ENCODE measurements at regions not wholly inside any gene's neighbourhood (a gene's known extent, or its start where the extent isn't known, plus 50 kb on each side); places are given as distances from the start of the nearest gene placed in this dataset.
"Not testable (repeated sequence)": the region's sequence is repeated elsewhere in the genome, so short reads cannot be mapped to it uniquely, and the experiment has no call there.

DNA sequence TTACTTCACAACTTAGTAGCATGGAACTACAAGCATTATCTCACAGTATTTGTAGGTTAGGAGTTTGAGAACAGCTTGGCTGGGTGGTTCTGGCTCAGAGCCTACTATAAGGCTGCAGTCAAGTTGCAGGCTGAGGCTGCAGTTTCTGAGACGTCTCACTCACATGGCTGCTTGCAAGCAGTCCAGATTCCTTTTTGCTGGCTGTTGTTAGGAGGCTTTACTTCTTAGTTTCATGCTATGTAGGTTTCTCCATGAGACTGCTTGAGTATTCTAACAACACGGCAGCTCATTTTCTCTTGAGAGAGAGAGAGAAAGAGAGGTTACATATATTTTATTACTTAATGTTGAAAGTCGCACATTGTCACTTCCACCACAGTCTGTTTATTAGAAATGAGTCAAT lies 1073.9 kb downstream of the NXPH1 start:
- DNase-seq (ENCODE audit: low read depth): no peak
- TF ChIP-seq, protein P1, sequence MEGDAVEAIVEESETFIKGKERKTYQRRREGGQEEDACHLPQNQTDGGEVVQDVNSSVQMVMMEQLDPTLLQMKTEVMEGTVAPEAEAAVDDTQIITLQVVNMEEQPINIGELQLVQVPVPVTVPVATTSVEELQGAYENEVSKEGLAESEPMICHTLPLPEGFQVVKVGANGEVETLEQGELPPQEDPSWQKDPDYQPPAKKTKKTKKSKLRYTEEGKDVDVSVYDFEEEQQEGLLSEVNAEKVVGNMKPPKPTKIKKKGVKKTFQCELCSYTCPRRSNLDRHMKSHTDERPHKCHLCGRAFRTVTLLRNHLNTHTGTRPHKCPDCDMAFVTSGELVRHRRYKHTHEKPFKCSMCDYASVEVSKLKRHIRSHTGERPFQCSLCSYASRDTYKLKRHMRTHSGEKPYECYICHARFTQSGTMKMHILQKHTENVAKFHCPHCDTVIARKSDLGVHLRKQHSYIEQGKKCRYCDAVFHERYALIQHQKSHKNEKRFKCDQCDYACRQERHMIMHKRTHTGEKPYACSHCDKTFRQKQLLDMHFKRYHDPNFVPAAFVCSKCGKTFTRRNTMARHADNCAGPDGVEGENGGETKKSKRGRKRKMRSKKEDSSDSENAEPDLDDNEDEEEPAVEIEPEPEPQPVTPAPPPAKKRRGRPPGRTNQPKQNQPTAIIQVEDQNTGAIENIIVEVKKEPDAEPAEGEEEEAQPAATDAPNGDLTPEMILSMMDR (IDR thresholded peaks at IDR 0.05; ENCODE audit: control insufficient read depth, insufficient read depth, low read depth, low read length, missing control alignments): no peak
- no peak overlapping the region for H3K4me3 ChIP-seq (ENCODE audit: control insufficient read depth, low read depth, low read length)

DNA sequence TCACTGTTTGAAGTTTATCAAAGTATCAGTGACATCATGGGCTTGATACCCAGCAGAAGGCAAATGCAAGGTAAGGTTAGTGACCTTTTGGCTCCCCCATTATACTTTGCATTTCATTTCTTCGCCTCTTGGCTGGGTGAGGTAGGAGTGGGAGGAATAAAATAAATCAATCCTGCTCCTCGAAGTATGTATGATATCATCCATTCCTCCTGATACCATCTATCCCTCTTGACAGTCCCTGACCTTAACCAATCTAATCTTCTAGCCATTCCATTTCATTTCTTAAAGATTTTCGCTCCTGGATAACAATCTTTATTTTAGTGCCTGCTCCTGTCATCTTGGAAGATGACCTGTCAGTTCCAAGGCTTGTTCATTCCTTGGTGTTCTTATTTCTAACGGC lies 1083.3 kb downstream of the NXPH1 start:
- no peak for DNase-seq (ENCODE audit: low read depth)
- no peak overlapping the region for H3K4me3 ChIP-seq (ENCODE audit: control insufficient read depth, low read depth, low read length)
- TF ChIP-seq, protein P1 (IDR thresholded peaks at IDR 0.05; ENCODE audit: control insufficient read depth, insufficient read depth, low read depth, low read length, missing control alignments): no peak

DNA sequence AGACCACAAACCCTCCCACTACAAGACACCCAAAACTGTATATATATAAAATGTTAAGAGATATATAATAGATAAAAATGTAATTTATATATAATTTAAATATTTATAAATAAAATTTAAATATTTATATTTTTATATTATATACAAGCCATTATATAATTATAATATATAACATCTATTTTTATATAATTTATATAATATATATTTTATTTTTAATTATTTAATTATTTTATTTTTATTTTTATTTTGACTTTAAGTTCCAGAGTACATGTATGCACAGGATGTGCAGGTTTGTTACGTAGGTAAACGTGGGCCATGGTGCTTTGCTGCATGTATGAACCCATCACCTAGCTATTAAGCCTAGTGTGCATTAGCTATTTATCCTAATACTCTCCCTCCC lies 1090.2 kb downstream of the NXPH1 start:
- TF ChIP-seq, protein P1 (IDR thresholded peaks at IDR 0.05; ENCODE audit: control insufficient read depth, insufficient read depth, low read depth, low read length, missing control alignments): no peak

DNA sequence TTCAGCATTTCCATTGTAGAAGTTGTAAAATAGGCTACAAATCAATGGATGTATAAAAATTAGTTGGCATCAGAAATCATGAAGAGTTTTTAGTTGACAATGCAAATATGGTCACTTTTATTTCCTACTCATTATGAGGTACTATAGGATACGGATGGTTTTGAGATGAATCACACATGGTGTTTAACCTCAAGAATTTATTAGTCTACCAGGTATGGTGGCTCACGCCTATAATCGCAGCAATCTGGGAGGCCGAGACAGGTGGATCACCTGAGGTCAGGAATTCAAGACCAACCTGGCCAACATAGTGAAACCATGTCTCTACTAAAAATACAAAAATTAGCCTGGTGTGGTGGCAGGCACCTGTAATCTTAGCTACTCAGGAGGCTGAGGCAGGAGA lies 1119.0 kb downstream of the NXPH1 start:
- not testable (repeated sequence) for DNase-seq (ENCODE audit: low read depth); H3K4me3 ChIP-seq (ENCODE audit: control insufficient read depth, low read depth, low read length)

More for the DNA sequence above, 1090.2 kb downstream of the NXPH1 start:
- no peak overlapping the region for H3K4me3 ChIP-seq (ENCODE audit: control insufficient read depth, low read depth, low read length)
- DNase-seq (ENCODE audit: low read depth): no peak

- H3K4me3 ChIP-seq (ENCODE audit: control insufficient read depth, low read depth, low read length): no peak overlapping the region
- DNase-seq (ENCODE audit: low read depth): no peak
- TF ChIP-seq, protein P1 (IDR thresholded peaks at IDR 0.05; ENCODE audit: control insufficient read depth, insufficient read depth, low read depth, low read length, missing control alignments): no peak
Measured at GRCh38 chr7:9557853-9558252, 1124.4 kb downstream of the NXPH1 start.

DNA sequence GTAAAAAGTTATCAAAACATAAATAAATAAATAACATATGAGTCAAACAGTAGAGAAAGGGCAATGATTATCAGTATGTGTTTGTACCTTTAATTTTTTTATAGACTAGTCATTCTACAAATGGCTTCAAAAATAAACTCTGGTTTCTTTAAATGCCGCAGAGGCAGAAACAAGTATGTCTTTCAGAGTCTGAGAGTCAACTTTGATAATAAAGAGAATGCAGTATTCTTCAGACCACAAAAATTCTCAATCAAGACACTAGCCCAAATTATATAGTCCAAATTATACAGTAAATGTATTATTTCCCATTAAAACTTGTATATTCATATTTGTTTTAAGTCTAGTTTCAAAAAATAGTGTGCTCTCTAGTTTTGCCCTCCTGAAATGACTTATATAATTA lies 1142.3 kb downstream of the NXPH1 start:
- no peak overlapping the region for H3K4me3 ChIP-seq (ENCODE audit: control insufficient read depth, low read depth, low read length)
- TF ChIP-seq, protein P1 (IDR thresholded peaks at IDR 0.05; ENCODE audit: control insufficient read depth, insufficient read depth, low read depth, low read length, missing control alignments): no peak
- no peak for DNase-seq (ENCODE audit: low read depth)

GRCh38 chr7:9582824-9583223 lies 1149.4 kb downstream of the NXPH1 start:
- no peak for DNase-seq (ENCODE audit: low read depth)
- H3K4me3 ChIP-seq (ENCODE audit: control insufficient read depth, low read depth, low read length): no peak overlapping the region
- TF ChIP-seq, protein P1 (IDR thresholded peaks at IDR 0.05; ENCODE audit: control insufficient read depth, insufficient read depth, low read depth, low read length, missing control alignments): no peak

All from AG09309 (cell line).